IMR-90 (cell line): ENCODE measurements at regions not wholly inside any gene's neighbourhood (a gene's known extent, or its start where the extent isn't known, plus 50 kb on each side); places are given as distances from the start of the nearest gene placed in this dataset.

ENCODE experiments used
- ATAC-seq: fragments of 200-7000 bp; cut with Tn5 transposase; 2 replicates; pipeline ENCODE4 v1.9.1; 2020; ENCODE audit warnings: low read depth, mild to moderate bottlenecking, moderate library complexity
- BruUV-seq: library from RNA; stranded (reverse); fragments of 400-500 nt; replicated peaks from 2 replicates; lab custom pipeline; 2021; lab: Mats Ljungman, UMichigan
- CTCF ChIA-PET: fragments of 300-600 bp; formaldehyde crosslinking; extraction: SDS; loops from one replicate; lab custom pipeline; 2021; ENCODE audit warnings: antibody characterized with exemption; lab: Yijun Ruan, JAX
- POLR2A ChIA-PET: fragments of 300-600 bp; sonication (Branson Sonifier 250); formaldehyde crosslinking; loops from one replicate; lab custom pipeline; 2022; ENCODE audit warnings: antibody characterized with exemption; ENCODE audit not compliant: unreplicated experiment; lab: Charles Lee
- DNase-seq: peaks from one replicate; pipeline ENCODE4 v3.0.0; 2013
- H2AFZ ChIP-seq: replicated peaks from 2 replicates; pipeline ENCODE3; 2013; ENCODE audit warnings: low read length, mild to moderate bottlenecking; ENCODE audit not compliant: poor library complexity
- H2AK5ac ChIP-seq: 2 replicates; pipeline ENCODE4 v1.6.1; 2013; ENCODE audit warnings: low read depth, low read length, inconsistent platforms
- H2AK9ac ChIP-seq: replicated peaks from 2 replicates; pipeline ENCODE3; 2013; ENCODE audit warnings: mild to moderate bottlenecking, low read depth, low read length, moderate library complexity; ENCODE audit not compliant: poor library complexity
- H2BK120ac ChIP-seq: 2 replicates; pipeline ENCODE4 v1.6.1; 2013; ENCODE audit warnings: low read depth, low read length, inconsistent platforms
- H2BK15ac ChIP-seq: 3 replicates; pipeline ENCODE4 v1.6.1; 2013; ENCODE audit warnings: low read depth, low read length, inconsistent platforms
- H2BK20ac ChIP-seq: 2 replicates; pipeline ENCODE4 v1.6.1; 2013; ENCODE audit warnings: low read depth, mild to moderate bottlenecking, inconsistent platforms, low read length, moderate library complexity
- H2BK5ac ChIP-seq: 2 replicates; pipeline ENCODE4 v1.6.1; 2013; ENCODE audit warnings: mild to moderate bottlenecking, low read depth, low read length, inconsistent platforms; ENCODE audit not compliant: poor library complexity, severe bottlenecking
- H3K14ac ChIP-seq: replicated peaks from 2 replicates; pipeline ENCODE4 v1.6.1; 2013; ENCODE audit warnings: low read depth, low read length, inconsistent platforms
- H3K18ac ChIP-seq: 2 replicates; pipeline ENCODE4 v1.6.1; 2013; ENCODE audit warnings: low read depth, low read length, control low read depth
- H3K23ac ChIP-seq: 2 replicates; pipeline ENCODE4 v1.6.1; 2013; ENCODE audit warnings: low read depth, low read length, inconsistent platforms
- H3K27ac ChIP-seq: 2 replicates; pipeline ENCODE4 v1.5.1; 2013; ENCODE audit warnings: mild to moderate bottlenecking, control low read depth, low read length; ENCODE audit not compliant: insufficient read depth
- H3K27me3 ChIP-seq: 2 replicates; pipeline ENCODE4 v1.6.1; 2013; ENCODE audit warnings: low read length; ENCODE audit not compliant: control insufficient read depth, insufficient read depth
- H3K36me3 ChIP-seq: 2 replicates; pipeline ENCODE4 v1.6.1; 2013; ENCODE audit warnings: low read length, mixed read lengths; ENCODE audit not compliant: control insufficient read depth, insufficient read depth
- H3K4ac ChIP-seq: 2 replicates; pipeline ENCODE4 v1.6.1; 2013; ENCODE audit warnings: low read depth, low read length, inconsistent platforms
- H3K4me1 ChIP-seq: 2 replicates; pipeline ENCODE4 v1.6.1; 2013; ENCODE audit warnings: low read length, mixed read lengths; ENCODE audit not compliant: control insufficient read depth, insufficient read depth
- H3K4me2 ChIP-seq: 2 replicates; pipeline ENCODE4 v1.6.1; 2013; ENCODE audit warnings: low read depth, mild to moderate bottlenecking, control low read depth, low read length, moderate library complexity
- H3K4me3 ChIP-seq: 2 replicates; pipeline ENCODE4 v1.5.1; 2013; ENCODE audit warnings: low read depth, mild to moderate bottlenecking, control low read depth, low read length, moderate library complexity; ENCODE audit not compliant: insufficient read depth
- H3K56ac ChIP-seq: 2 replicates; pipeline ENCODE4 v1.6.1; 2013; ENCODE audit warnings: low read length, inconsistent platforms; ENCODE audit not compliant: insufficient read depth; ENCODE audit errors: extremely low read depth
- H3K79me1 ChIP-seq, 2 experiments: 2 replicates each; pipeline ENCODE4 v1.6.1; 2013; ENCODE audit warnings: low read length in 2 of 2, inconsistent platforms in 1 of 2, low read depth in 1 of 2
- H3K9ac ChIP-seq: 2 replicates; pipeline ENCODE4 v1.6.1; 2013; ENCODE audit warnings: low read depth, low read length, control low read depth
- H3K9me1 ChIP-seq: 2 replicates; pipeline ENCODE4 v1.6.1; 2013; ENCODE audit warnings: low read length, inconsistent platforms; ENCODE audit not compliant: insufficient read depth
- H3K9me3 ChIP-seq: 2 replicates; pipeline ENCODE4 v1.6.1; 2013; ENCODE audit warnings: low read length; ENCODE audit not compliant: control insufficient read depth, insufficient read depth
- H4K20me1 ChIP-seq: 2 replicates; pipeline ENCODE4 v1.6.1; 2013; ENCODE audit warnings: low read length, inconsistent platforms; ENCODE audit not compliant: insufficient read depth
- H4K5ac ChIP-seq: 2 replicates; pipeline ENCODE4 v1.6.1; 2013; ENCODE audit warnings: mild to moderate bottlenecking, low read depth, low read length, control low read depth
- H4K8ac ChIP-seq, 2 experiments: 2 replicates each; pipeline ENCODE4 v1.6.1; 2013; ENCODE audit warnings: low read depth in 2 of 2, low read length in 2 of 2, control low read depth in 1 of 2, inconsistent platforms in 1 of 2
- H4K91ac ChIP-seq: 2 replicates; pipeline ENCODE4 v1.6.1; 2013; ENCODE audit warnings: low read depth, low read length, inconsistent platforms; ENCODE audit not compliant: insufficient read depth
- MAFK ChIP-seq: IDR thresholded peaks from 2 replicates; pipeline ENCODE4 v1.6.1; 2012; ENCODE audit warnings: low read depth, low read length, improper control_type of control experiment
- NFE2L2 ChIP-seq: fragments of 150-350 bp; IDR thresholded peaks from 2 replicates; pipeline ENCODE4 v1.6.1; 2016; ENCODE audit warnings: low read depth, mild to moderate bottlenecking, low read length
- RAD21 ChIP-seq: IDR thresholded peaks from 2 replicates; pipeline ENCODE4 v1.6.1; 2012; ENCODE audit warnings: low read length, improper control_type of control experiment
- WGBS, 2 experiments: methylation state at CpG; one replicate each; pipeline versions ENCODE4 v1.1.5 to v1.1.7; 2013; ENCODE audit warnings: missing lambda C conversion rate in 2 of 2; ENCODE audit not compliant: insufficient read length in 1 of 2; ENCODE audit errors: extremely low coverage in 2 of 2; 5-methylcytosine and 5-hydroxymethylcytosine counted together
- dilution Hi-C: fragments of 300-500 bp; cut with HindIII; formaldehyde crosslinking; loops from one replicate; pipeline ENCODE4 v1.14.3; 2018; ENCODE audit warnings: low sequenced_read_pairs; ENCODE audit not compliant: unreplicated experiment
- in situ Hi-C: fragments of 300-500 bp; cut with MboI; formaldehyde crosslinking; loops from 3 replicates; pipeline ENCODE4 v1.14.3; 2019; ENCODE audit warnings: low sequenced_read_pairs, inconsistent platforms, mixed read lengths
- intact Hi-C: fragments of 100-400 bp; cut with micrococcal nuclease; formaldehyde crosslinking; loops from 2 replicates; pipeline ENCODE4 v1.10.0; 2022

DNA sequence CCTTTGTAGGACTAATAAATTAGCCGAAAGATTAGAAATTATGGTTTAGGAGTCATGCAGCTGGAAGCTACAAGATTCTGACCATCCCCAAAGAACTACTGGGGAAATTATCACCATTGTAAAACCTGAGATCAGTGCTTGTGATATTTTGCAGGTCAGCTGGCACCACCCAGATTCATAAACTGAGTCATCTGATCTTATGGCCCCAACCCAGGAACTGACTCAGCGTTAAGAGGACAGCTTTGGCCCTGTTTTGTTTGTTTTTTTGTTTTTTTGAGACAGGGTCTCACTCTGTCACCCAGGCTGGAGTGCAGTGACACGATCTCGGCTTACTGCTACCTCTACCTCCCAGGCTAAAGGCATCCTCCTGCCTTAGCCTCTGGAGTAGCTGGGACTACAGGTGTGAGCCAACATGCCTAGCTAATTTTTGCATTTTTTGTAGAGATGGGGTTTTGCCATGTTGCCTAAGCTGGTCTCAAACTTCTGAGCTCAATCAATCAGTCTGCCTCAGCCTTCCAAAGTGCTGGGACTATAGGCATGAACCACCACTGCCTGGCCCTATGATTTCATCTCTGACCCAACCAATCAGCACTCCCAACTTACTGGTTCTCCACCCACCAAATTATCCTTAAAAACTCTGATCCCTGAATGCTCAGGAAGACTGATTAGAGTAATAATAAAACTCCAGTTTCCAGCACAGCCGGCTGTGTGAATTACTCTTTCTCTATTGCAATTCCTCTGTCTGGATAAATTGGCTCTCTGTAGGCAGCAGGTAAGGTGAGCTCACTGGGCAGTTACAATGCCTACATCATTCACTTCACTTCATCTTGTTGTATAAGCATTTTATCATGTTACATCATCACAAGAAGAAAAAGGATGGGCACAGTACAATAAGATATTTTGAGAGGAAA is 79.4 kb upstream of the KSR1 start:
- Histone ChIP-seq H3K9me3 (0 out of 2 replicates have a peak, but pooled peaks cover 3% of the 10 kb centered on the region), H3K79me1 (no peaks in the 10 kb centered on the region), H4K5ac (no peak overlapping the region), H2AFZ (no peak overlapping the region), H3K27ac (no peak overlapping the region), H3K27me3 (no peaks in the 10 kb centered on the region), H2AK9ac (no peak overlapping the region), H3K4me3 (no peak overlapping the region), H3K18ac (no peak overlapping the region), H4K20me1 (no peaks in the 10 kb centered on the region), H2AK5ac (no peak overlapping the region), H2BK20ac (no peak overlapping the region), H3K9me1 (no peaks in the 10 kb centered on the region), H3K14ac (no peak overlapping the region), H2BK15ac (no peak overlapping the region; the same call in 2 of the 3 replicates), H2BK120ac (no peak overlapping the region), H2BK5ac (no peak overlapping the region), H3K36me3 (no peaks in the 10 kb centered on the region), H3K56ac (no peak overlapping the region), H4K91ac (no peak overlapping the region), H3K23ac (no peak overlapping the region), H3K9ac (no peak overlapping the region), H3K4me1 (peaks cover 13% of the 10 kb centered on the region), H4K8ac (no peak overlapping the region), H3K4me2 (no peak overlapping the region), H3K4ac (no peak overlapping the region)
- ChIA-PET POLR2A (interaction anchor here (0.6 kb wide), 1 partner anchor 51 kb away, joined by 5 read pairs; no protein-coding TSS in a partner anchor), CTCF (no interaction called here)
- ATAC-seq (no peak), DNase-seq (peak; percentile 44)
- in situ Hi-C loops: no loop called here
- 40% methylated on average over 1 of the region's 5 CpGs; no CpG with 5 or more reads in 1 of the 2 experiments for WGBS, 2 experiments
- BruUV-seq: no TSS peak
- TF ChIP-seq MAFK (peak; percentile 19; the same call in 1 of the 2 replicates), NFE2L2 (peak; percentile 29; the same call in 1 of the 2 replicates), RAD21 (no peak)
- dilution Hi-C loops: no loop called here
- intact Hi-C loops: no loop called here
